Psoas muscle (tissue), 7 donors: ENCODE measurements at regions not wholly inside any gene's neighbourhood (a gene's known extent, or its start where the extent isn't known, plus 50 kb on each side); places are given as distances from the start of the nearest gene placed in this dataset.

Experiments
- ATAC-seq, 4 donors: fragments of 200-7000 bp; cut with Tn5 transposase; one replicate each; pipeline ENCODE4 v1.9.1; 2020; ENCODE audit warnings: moderate library complexity in 3 of 4, mild to moderate bottlenecking in 2 of 4
- DNase-seq, 2 donors: peaks; one replicate each; pipeline ENCODE4 v3.0.0-alpha.2; 2020
- H3K27ac ChIP-seq: fragments of 200-600 bp; one replicate; pipeline ENCODE4 v1.8.0; 2022
- H3K27me3 ChIP-seq, 3 donors: fragments of 200-600 bp in 1 of 3; one replicate each; pipeline versions ENCODE4 v1.6.1 to v1.8.0; 2013 to 2022; ENCODE audit warnings: low read length in 2 of 3, mild to moderate bottlenecking in 2 of 3, moderate library complexity in 1 of 3; ENCODE audit not compliant: insufficient read depth in 3 of 3
- H3K36me3 ChIP-seq, 2 donors: fragments of 200-600 bp in 1 of 2; one replicate each; pipeline versions ENCODE4 v1.6.1 to v1.8.0; 2013 to 2022; ENCODE audit warnings: low read depth in 1 of 2, mild to moderate bottlenecking in 1 of 2, moderate library complexity in 1 of 2; ENCODE audit not compliant: insufficient read depth in 1 of 2
- H3K4me1 ChIP-seq: fragments of 200-600 bp; one replicate; pipeline ENCODE4 v1.8.0; 2022
- H3K4me3 ChIP-seq: fragments of 200-600 bp; one replicate; pipeline ENCODE4 v1.8.0; 2022; ENCODE audit warnings: mild to moderate bottlenecking
- H3K9me3 ChIP-seq: fragments of 200-600 bp; one replicate; pipeline ENCODE4 v1.8.0; 2022
- WGBS, 3 donors: extraction: QIAGEN DNeasy Blood & Tissue Kit; methylation state at CpG; one replicate each; pipeline versions ENCODE4 v1.1.6 to v1.1.7; 2013; 5-methylcytosine and 5-hydroxymethylcytosine counted together
- intact Hi-C, 2 donors: fragments of 100-400 bp; cut with DNase I; formaldehyde crosslinking; loops; one replicate each; pipeline versions ENCODE4 v1.11.0 to v1.14.2; 2022
- TF ChIP-seq, protein P1 (sequence below): fragments of 200-600 bp; IDR thresholded peaks from one replicate; pipeline ENCODE4 v1.8.0; 2022; ENCODE audit warnings: antibody characterized with exemption
- donor health status: healthy with polysubstance abuse.
- donor health status: DM: no; HTN: no; CAD: no; lungs with moderate emphysema.
- donor health status: Bipolar disorder and iron deficiency.
- donor health status: healthy.
- donor health status: DM: yes; HTN: yes; CAD: no.
- donor health status: DM: no; HTN: no; CAD: no.
- donor health status: DM: yes; HTN: yes; CAD: no.

DNA sequence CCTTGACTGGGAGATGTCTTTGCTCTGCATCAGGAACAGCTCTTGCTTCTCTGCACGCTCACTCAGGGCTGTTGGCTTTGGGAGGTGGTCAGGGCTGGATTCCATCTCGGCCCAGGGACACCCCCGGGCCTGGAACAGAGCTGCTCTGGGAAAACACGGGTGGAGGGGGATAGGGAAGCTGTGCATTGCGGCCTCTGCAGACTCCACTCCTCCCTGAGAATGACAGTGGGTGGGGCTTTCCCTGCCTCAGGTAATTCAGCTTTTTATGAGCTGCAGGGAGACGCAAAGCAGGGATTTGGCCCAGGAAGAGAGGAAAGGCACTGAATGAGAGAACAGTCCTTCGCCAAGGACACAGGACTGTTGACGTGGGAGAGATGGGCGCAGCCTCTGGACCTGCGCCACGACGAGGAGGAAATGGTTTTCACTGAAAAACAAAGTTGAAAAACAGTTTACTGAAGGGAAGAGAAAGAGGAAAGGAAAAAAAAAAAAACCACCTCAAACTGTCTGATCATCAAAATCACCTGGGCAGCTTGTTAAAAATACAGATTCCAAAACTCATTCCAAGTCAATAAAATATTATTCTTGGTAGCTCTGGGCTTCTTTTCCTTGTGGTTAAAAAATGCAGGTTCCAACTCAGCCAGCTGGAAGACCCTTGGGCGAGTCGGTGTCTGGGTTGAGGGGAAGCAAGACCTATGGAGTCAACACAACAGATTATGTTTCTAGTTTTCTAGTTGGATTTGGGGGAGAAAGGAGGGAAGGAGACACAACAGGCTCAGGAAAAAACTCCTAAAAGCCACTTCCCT is 194.0 kb downstream of the ZFP36L2 start:
- Histone ChIP-seq H3K4me1 (peaks cover 4% of the 10 kb centered on the region), H3K9me3 (no peaks in the 10 kb centered on the region), H3K27me3 (no peaks in the 10 kb centered on the region), H3K4me3 (no peak overlapping the region), H3K27ac (peak overlapping the region; percentile 30), H3K36me3 (no peaks in the 10 kb centered on the region)
- intact Hi-C loops, result no loop called here
- TF ChIP-seq, protein P1, sequence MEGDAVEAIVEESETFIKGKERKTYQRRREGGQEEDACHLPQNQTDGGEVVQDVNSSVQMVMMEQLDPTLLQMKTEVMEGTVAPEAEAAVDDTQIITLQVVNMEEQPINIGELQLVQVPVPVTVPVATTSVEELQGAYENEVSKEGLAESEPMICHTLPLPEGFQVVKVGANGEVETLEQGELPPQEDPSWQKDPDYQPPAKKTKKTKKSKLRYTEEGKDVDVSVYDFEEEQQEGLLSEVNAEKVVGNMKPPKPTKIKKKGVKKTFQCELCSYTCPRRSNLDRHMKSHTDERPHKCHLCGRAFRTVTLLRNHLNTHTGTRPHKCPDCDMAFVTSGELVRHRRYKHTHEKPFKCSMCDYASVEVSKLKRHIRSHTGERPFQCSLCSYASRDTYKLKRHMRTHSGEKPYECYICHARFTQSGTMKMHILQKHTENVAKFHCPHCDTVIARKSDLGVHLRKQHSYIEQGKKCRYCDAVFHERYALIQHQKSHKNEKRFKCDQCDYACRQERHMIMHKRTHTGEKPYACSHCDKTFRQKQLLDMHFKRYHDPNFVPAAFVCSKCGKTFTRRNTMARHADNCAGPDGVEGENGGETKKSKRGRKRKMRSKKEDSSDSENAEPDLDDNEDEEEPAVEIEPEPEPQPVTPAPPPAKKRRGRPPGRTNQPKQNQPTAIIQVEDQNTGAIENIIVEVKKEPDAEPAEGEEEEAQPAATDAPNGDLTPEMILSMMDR, result no peak
- WGBS, 3 donors, result 35 to 40% (median 39%) methylated on average over 14 of the region's 14 CpGs
- ATAC-seq (peak; percentile 26 to 75 (median 40)), DNase-seq (peak; percentile 76 to 80)

DNA sequence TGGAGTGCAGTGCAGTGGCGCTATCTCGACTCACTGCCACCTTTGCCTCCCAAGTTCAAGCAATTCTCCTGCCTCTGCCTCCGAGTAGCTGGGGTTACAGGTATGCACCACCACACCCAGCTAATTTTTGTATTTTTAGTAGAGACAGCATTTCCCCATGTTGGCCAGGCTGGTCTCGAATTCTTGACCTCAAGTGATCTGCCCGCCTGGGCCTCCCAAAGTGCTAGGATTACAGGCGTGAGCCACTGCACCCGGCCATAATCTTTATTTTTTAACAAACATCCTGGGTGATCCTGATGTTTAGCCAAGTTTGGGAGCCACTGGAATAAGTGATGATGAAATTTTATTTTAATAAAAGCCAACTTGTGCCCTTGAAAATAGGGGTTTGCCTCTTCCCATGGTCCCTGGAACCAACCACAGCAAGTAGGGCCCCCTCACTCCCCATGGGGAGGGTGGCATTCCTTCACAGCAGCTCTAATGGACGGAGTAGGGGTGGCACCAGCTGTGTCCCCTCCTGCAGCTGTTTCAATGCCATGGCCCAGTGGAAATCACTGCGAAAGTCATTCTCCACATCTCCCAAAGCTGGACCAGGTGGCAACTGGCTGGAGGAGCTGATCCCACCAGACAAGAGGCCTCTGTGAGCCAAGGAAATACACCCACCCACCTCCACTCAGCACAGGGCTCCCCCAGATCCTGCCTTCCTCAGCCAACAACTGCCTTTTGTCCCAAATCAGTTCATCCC is 194.8 kb downstream of the ZFP36L2 start:
- WGBS, 3 donors, result 63 to 73% (median 65%) methylated on average over 9 of the region's 9 CpGs
- intact Hi-C loops, result no loop called here
- Histone ChIP-seq H3K4me3 (no peak overlapping the region), H3K36me3 (no peaks in the 10 kb centered on the region), H3K4me1 (peaks cover 4% of the 10 kb centered on the region), H3K9me3 (no peaks in the 10 kb centered on the region), H3K27ac (peak overlapping the region; percentile 30), H3K27me3 (no peaks in the 10 kb centered on the region)
- TF ChIP-seq, protein P1, result no peak
- DNase-seq, result no peak
- peak; percentile 35 to 51 (median 46) for ATAC-seq

DNA sequence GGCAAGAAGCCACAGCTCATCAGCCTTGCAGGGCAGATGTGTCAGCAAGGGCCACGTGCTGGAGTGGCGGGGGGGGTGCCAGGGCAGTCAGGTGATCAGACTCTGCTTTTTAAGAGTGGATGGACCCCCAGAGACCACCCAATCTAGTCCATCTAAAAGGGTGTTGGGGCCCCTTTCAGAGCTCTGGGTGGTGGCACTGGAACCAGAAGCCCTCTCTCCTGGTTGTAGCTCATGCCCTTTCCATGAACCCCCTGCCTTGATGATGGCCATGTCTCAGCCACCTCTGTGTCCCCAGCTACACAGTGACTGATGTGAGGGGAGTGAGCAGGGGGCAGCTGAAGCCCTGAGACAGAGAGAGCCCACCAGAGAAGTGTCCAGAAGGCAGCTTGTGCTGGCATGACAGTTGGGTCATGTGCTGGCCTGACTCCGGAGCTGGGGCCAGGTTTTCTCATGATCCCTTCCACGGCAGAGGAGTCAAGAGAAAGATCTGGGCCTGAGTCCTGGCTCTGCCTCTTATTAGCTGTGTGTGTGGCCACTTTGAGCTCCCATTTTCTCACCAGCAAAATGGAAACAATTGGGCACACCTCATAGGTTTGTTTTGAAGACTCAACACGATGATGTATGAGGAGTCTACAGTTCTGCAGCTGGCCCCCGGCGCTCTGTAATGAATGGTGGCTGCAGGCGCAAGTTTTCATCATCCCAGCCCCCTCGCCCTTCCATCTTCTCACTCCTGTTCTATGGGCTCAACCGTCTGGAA is 195.7 kb downstream of the ZFP36L2 start:
- DNase-seq (no peak), ATAC-seq (peak in 1 of 4 donors; percentile 24)
- intact Hi-C loops, result no loop called here
- TF ChIP-seq, protein P1, result no peak
- H3K9me3 ChIP-seq, result no peaks in the 10 kb centered on the region
- WGBS, 3 donors, result 52 to 74% (median 56%) methylated on average over 10 of the region's 10 CpGs
- peaks cover 4% of the 10 kb centered on the region for H3K4me1 ChIP-seq
- no peak overlapping the region for H3K27ac ChIP-seq
- no peaks in the 10 kb centered on the region for H3K27me3 ChIP-seq
- H3K36me3 ChIP-seq, result no peaks in the 10 kb centered on the region
- no peak overlapping the region for H3K4me3 ChIP-seq

- ATAC-seq, result no peak
- H3K36me3 ChIP-seq, result no peaks in the 10 kb centered on the region
- 81 to 90% (median 86%) methylated on average over 3 of the region's 3 CpGs for WGBS, 3 donors
- intact Hi-C loops, result loop anchor here in 1 of 2 donors (5.0 kb wide), 1 partner anchor 78 kb away; no protein-coding TSS in a partner anchor
- no peak overlapping the region for H3K4me3 ChIP-seq
- no peak overlapping the region for H3K27ac ChIP-seq
- TF ChIP-seq, protein P1, result no peak
- H3K27me3 ChIP-seq, result no peaks in the 10 kb centered on the region
- no peaks in the 10 kb centered on the region for H3K9me3 ChIP-seq
- peaks cover 4% of the 10 kb centered on the region for H3K4me1 ChIP-seq
- DNase-seq, result no peak
These were observed 197.2 kb downstream of the ZFP36L2 start for GRCh38 chr2:43029186-43029585.
